SHP77 treated with DMSO at 0.1 percent for 48 hours (cell line): ENCODE measurements at regions not wholly inside any gene's neighbourhood (a gene's known extent, or its start where the extent isn't known, plus 50 kb on each side); places are given as distances from the start of the nearest gene placed in this dataset.

Experiments used
- DNase-seq: peaks from one replicate; lab custom pipeline; 2025; lab: John Stamatoyannopoulos, UW

DNA sequence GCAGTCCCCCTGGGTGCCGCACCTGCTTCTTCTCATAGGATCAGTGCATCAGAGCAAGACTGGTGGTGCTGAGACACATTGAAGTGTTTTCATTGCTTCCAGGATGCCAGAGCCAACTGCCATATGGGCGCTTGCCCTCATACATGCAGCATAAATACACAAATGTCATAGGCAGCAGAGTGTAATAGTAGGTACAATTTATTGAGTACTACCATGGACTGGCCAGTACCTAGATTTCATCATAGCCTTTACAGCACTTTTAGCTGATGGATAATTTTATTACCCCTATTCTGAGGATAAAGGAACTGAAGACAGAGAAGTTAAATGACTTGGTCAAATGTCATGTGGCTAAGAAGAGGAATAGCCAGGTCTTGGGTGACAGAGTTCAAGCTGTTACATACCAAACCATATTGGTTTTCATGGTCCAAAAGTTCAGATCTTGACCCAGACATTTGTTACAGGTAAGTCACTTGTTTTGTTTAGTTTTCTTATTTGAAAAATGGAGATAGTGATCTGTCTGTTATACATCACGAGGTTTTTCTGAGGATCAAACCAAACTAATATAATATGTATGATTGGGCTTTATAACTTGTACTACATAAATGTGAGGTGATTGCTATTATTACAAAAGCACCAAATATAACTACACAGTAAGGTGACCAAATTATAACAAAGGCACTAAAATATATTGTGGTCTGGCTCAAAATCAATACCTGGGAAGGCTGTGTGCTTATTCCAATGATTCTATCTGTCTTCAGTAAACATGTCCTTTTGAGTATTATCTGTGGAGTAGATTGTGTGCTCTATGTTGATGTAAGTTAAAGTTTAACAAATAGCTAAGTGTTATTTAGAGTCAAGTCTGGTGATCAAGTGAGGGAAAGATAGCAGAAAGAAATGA is 151.9 kb upstream of the CYRIA start:
- no peak for DNase-seq

DNA sequence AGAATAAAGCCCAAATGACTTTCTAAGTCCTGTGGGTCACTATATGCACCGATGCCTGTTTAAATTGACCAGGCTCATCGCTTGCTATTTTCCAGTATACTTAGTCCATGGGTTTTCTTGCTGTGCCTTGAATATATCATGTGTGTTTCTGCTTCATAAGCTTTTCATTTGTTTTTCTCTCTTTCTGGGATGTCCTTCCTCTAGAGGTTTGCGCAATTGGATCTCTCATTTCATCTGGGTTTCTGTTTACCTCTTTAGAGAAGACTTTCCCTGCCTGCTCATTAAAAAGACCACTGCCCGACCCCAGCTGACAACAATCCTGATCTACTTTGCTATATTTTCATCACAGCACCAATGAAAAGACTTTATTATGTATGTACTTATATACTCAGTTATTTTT is 150.9 kb upstream of the CYRIA start:
- DNase-seq = no peak

DNA sequence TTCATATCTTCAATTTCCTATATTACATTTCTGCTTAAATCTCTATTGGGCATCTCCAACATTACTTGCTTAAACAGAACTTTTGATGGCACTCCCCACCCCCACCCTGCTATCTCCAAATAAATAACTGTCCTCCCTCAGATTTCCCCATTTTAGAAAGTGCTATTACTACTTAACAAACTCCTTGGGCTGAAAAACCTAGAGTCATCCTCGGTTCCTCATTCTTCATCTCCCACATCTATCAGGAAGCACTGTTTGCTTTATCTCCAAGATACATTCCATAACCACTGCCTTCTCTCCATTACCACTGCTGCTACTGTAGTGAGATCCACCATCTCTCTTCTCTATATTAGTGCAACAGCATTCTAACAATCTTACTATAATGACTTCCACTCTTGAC is 150.4 kb upstream of the CYRIA start:
- DNase-seq = no peak

DNA sequence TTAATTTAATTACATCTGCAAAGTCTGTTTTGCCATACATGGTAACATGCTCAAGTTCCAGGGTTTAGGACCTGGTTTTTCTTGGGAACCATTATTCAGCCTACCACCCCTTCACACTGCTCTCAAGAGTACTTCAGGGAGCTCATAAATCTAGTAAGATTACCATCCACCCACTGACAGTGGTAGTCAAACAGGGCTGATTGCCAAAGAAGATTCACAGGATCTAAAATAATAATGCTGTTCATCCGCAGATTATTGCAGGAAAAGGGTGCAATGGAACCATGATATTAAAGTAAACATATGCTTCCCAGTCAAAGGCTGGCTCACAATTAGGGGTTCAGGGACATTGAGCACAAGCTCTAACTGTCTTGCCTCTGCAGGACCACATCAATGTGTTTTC is 148.0 kb upstream of the CYRIA start:
- DNase-seq = no peak

DNA sequence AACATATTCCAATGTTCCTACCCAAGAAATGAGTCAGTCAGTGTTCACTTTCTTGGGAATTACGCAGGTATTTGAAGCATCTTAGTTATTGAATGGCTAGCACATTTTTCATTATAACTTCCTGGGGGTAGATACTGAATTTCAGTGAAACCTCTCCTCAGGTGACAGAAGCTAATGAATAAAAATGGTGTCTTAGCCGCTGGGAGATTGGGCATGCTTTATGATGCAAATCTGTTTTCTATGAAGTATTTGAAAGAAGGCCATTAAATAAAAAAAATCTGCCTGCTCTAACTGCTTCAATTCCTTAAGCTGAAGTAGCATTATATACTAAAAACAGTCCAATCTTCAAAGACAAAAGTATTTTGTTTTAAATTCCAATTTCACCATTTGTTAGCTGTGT is 132.8 kb upstream of the CYRIA start:
- no peak for DNase-seq

DNA sequence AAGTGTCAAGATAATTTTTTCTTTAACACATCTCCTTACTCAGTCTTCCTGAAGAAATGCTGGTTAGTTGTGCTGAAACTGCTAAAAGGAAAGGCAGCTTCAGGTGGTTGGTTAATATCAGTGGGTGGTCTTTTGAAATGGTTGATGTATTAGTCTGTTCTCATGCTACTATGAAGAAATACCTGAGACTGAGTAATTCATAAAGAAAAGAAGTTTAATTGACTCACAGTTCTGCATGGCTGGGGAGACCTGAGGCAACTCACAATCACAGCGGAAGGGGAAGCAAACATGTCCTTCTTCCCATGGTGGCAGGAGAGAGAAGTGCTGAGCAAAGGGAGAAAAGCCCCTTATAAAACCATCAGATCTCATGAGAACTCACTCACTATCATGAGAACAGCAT is 125.9 kb upstream of the CYRIA start:
- no peak for DNase-seq

DNA sequence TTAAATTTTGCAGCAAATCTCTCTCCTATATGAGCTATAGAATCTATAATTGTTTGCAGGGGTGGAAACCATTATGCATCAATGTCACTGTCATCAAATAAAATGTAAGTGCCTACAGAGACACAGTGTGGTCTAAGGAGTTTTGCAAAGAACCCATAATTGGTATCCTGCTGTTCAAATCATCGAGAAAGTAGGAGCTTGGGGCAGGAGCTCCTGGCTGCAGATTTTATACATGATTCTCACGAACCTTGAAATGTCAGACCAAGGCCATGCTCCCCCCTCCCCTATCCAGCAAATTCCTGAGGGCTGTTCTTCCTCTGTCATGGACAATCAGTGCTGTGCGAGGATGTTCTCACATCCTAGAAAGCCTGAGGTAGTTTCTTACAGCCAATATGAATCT is 119.5 kb upstream of the CYRIA start:
- no peak for DNase-seq

DNA sequence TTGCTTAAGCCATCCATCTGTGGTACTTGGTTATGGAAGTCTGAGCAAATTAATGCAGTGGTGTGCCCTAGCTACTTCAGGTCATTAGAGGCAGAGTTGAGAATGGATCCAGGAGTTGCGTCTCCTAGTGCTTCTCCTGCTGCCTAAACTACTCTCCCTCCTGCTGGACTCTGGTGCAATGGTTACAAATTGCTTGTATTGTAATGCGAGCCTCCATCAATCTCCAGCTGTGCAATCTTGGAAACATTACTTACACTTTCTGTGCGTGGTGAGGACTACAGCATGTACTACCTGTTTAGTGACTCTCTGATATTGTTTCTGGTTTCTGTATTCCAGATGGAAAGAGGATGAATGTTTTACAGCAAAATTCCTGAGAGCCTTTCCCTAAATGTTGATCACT is 119.0 kb upstream of the CYRIA start:
- DNase-seq = no peak

DNA sequence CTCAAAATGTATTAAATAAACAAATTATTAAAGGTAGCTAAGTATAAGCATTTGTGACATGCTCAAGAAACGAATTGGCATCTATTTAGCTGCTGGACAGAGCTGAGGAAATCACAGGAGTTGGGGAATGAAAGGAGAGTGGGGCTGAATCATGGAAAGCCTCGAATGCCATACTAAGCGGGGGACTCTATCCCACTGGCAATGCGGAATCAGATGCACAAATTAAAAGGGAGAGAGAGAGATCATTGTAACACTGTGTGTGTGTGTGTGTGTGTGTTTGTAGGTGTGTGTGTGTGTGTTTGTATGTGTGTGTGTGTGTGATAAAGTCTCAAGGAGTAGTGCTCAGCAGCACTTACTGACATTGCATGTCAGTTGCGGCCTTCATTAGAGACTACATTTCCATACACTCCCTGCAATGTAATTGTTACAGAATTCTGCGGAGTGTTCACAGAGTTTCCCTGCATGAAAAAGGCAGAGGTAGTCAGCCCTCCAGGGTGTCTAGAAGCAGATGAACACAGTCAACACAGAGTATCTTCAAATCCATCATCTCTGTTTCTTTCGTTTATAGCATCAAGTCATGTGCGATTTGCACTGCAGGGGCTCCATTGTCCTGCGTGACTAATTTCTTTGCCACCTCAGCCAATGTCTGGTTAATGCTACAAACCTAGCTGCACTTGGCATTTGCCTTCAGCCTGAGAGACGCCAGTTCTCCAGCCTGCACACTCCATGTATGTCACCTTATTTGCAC is 111.7 kb upstream of the CYRIA start:
- DNase-seq = no peak

DNA sequence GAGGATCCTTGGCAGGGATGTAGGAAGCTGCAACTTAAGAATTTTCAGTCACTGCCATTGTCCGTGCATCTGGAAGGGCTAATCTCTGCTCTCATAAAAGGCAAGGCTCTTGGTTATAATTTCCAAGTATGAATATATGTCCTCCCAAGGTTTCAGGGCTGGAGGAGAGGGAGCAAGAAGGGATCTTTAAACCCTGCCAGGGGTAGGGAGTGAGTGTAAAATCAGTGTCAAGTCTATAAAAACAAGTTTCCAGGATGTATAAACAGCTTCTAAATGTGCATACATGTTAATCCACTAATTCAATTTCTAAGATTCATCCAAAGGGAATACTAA is 110.2 kb upstream of the CYRIA start:
- DNase-seq = no peak

DNA sequence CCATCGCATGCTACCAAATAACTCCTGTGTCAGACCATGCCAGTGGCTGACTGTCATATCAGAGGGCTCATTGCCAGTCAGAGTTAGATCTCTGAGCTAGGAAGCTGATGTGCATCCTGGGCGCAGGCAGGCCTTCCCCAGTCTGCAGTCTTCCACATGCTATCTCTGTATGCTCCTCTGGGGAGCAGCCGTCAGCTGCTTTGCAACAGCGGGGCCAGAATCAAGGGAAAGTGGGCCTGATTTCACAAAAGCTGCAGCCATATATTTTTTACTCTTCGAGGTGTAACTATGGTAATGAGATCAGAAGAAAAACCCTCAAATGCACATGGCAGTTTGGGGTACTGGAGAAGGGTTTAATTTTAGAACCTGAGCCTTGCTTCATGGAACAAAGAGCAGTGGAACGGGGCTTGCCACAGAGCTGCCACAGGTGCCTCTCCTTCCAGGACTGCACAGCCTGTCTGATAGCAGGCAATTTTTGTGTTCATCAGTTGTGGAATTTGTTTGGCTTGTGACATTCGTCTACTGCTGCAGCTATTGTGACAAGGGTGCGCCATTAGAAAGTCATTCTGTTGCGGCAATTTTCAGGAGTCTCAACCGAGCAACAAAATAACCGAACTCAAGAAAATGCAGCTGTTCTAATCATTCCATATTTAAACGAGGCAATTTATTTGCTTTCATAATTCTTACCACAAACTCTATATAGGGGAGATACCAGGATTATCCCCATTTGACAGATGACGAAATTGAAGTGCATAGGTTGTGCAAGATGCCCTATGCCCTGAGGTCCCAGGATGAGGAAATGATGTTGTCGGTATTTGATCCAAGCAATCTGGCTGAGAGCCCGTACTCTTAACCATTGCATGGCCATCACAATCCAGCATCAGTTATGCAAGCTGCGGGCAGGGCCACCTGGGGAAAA is 109.6 kb upstream of the CYRIA start:
- no peak for DNase-seq

DNA sequence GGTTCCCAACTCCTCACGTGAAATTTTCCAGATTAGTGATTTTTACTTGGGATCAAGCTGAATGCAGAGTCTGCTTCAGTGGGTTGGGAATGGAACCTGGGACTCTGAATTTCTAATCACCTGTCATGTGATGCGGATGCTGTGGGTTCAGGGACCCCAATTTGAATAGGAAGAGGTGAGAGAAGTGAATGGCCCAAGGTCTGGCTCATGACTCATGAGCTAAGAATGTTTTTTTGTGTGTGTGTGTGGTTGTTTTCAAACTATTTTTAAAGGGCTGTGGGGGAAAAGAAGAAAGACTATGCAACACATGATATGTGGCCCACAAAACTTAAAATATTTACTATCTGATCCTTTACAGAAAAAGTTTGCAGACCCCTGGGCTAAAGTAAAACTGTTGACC is 108.5 kb upstream of the CYRIA start:
- no peak for DNase-seq

DNA sequence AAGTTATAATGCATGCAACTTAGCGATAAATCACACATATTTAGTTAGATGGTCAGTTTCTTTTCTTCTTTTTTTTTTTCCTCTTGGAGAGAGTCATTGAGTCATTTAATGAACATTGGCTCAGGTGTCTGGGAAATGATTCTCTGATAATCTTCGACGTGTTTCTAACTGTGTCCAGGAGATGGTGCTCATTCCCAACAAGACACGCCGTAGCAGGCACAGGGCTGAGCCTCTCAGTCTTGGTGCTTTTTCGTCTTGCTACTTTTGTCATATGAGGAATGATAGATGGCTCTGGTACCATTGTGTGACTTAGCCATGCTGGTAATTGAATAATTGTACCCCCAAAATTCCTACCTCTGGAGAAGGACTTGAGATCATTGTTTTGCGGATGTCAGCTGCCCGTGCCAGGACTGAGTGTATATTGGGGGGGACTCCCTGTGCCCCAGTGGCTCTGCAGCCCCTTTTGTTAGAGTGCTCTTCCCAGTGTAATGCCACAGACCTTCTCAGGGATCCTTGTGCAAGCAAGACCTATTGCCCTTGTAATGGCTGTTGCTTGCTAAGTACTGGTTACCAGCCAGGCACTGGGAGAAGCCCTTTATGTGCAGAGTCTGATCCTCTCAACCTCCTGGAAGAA is 107.6 kb upstream of the CYRIA start:
- no peak for DNase-seq

DNA sequence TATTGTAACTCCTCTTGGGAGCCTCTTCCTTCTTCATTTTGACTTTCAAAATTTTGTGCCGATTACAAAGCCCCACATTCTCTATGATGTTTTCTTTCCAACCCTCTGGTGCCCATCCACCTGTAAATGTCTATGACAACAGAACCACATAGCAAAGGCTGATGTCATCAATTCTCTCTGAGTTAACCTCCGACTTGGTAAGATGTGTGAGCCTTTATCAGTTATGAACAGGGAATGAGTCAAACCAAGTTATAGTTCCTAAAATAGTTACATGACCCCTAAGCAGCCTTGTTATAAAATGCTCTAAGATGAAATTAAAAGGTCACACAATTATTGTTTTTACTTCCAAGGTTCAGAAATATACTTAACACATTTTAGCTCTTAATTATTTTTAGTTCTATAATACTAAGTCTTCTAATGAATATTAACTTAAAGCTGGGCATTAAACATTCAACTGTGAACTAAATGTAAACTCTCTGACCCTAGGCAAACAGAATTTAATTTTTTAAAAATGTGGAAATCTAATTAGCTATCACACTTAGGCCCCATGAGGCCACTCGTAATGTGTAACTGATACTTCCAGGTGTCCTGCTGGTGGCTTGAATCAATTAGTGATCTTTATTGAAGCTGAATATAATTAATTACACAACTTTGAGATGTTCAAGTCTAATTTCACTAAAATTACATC is 102.3 kb upstream of the CYRIA start:
- DNase-seq = no peak

DNA sequence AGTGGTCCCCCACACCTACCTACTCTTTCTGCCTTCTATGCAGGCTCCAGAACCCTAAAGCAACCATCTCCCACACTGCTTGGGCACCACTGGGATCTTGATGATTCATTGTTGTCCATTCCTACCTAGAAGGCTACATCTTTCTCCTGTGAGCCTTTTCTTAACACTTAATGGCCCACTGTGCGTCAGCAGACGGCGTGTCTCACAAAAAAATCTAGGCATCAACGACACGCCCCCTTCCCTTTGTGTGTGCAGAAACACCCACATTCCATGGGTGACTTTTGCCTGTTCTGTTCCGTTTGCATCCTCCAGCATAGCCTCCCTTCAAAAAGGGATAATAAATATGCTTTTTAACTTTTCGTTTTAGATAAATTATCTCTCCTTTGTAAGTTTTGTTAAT is 99.7 kb upstream of the CYRIA start:
- DNase-seq = no peak

DNA sequence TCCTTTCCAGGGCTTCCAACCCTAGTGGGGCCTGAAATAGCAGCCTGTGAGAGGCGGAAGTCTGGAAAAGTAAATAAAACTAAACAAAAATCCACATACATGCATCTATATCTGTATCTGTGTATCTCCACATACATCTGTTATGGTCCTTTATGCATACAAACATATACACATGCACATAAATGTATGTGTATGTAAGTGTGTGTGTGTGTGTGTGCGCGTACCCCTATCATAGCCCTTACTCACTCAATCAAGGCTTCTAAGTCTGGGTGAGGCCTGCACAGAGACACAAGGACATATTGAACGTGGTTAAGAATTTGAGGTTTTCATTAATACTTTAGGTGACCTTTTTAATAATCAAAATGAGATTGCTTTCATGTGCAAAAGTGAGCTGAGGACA is 98.9 kb upstream of the CYRIA start:
- DNase-seq = no peak

DNA sequence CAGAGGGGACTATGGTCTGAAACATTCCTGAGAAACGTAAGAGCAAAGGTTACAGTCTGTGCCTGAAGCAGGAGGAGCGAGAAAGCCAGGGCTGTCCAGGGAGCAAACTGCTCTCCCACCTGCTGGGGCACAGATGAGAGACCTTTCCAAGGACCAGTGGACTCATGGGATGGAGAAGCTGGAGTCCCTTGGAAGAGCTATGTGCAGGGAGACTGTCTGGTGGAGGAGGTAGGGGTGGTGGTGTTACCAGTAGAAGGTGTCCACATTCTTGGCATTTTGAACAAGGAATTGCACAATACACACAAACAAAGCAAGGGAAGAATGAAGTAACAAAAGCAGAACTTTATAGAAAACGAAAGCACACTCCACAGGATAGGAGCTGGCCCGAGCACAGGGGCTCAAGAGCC is 97.9 kb upstream of the CYRIA start:
- DNase-seq = no peak

DNA sequence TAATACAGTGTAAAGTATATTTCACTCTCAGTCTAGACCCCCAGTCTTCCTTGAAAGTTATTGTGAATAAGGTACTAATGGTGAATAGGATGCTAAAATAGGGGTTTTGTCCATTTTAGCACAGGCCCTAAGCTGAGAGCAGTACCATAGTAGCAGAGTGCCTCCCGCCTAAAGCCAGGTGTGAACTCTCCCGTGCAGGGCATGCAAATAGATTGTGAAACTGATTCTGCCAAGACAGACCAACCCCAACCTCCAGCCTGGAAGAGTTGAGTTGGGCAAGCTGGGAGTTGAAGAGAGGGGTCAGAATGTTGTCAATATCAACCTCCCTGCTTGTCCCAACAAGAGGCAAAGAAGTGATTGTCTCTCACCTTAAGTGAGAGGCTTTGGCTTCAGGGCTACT is 97.4 kb upstream of the CYRIA start:
- no peak for DNase-seq

DNA sequence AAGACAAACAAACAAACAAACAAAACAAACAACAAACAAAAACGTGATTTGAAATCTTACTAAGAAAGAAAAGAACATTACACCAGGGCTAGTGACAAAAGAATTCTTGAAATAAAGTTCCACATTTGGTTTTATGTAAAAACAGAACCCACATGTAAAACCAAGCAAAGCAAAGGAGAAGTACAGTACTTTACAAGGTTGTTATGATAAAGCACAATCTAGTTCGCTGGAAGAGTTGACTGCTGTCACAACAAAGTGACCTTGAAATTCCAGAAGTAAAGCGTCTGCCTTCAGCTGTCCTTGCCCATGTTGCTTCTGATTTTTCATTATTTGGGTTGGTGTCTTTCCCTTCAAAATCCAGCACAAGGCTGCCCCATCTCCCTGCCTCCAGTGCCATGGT is 94.8 kb upstream of the CYRIA start:
- DNase-seq = no peak

DNA sequence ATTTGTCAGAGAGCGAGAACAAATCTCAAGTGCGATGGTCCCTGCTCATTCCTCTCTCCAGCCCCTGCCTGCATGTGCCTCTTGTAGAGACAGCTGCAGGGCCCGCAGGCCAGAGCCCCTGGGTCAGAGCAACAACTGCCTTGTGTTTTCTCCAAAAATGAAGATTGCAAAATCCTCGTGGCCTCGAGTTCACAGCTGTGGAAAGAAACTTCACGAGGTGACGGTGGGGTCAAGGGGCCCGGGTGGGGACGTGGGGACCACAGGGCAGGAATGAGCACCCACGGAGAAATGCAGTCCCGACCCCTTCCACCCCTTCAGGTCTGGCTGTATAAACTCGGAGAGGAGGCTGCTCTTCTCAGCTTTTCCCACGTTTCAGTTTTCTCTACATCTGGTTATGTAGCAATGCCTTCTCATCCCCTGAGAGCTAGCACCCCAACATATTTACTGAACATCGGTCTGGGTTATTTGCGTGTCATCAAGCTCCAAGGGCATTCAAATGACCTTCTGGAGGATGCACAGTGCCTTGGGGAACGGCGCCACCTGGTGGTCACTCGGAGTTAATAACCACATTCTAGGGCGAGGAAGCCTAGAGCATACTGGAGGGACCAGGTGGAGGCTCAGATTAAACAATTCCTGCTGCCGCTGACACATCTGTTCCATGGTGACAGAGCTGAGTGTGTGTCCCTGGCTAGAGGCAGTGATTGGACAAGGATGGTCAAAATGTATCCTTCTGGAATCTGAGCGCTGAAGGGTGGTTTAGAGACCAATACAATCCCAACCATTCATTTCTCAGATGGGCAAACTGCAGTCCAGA is 91.4 kb upstream of the CYRIA start:
- peak; percentile 67 for DNase-seq

DNA sequence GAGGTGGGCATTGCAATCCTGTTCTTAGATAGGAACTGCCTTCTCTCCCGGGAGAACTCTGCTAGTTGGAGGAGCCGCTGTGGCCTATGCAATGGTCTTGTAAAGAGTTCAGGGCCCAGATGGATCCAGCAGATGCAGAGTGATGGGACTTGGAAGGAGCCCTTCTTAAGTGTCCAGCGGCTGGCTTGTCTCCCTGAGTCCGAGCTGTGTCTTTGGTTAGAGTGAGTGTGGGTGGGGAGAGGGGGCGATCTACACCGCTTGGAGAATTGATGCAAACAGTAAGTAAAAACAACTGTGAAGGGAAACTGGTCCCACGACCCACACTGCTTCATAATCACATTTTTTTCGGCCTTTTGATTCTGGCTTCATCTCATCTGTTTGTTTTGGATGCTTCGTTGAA is 89.8 kb upstream of the CYRIA start:
- DNase-seq = no peak
